ENCODE measurements at regions not wholly inside any gene's neighbourhood (a gene's known extent, or its start where the extent isn't known, plus 50 kb on each side); places are given as distances from the start of the nearest gene placed in this dataset.
A peak's percentile ranks its signal among the peaks of the same experiment; 100 is the strongest.

DNA sequence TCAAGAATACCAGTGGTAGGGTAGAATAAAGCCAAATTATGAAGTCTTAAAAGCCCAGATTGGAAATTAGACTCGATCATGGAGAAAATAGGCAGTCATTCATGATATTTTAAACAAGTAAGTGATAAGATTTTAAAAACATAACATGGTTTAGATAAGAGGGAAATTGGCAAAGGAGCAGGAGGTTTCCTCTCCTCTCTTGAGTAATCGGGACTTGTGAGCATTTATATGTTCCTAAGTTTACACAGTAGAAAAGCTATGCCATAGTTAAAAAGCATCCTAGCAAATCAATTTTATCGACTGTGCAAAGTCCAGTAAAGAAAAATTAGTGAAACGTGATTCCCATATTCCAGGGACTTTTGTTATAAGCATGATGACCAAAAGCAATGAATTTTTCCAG, 313.2 kb downstream of the AHR start:
- DNase-seq = no peak

DNA sequence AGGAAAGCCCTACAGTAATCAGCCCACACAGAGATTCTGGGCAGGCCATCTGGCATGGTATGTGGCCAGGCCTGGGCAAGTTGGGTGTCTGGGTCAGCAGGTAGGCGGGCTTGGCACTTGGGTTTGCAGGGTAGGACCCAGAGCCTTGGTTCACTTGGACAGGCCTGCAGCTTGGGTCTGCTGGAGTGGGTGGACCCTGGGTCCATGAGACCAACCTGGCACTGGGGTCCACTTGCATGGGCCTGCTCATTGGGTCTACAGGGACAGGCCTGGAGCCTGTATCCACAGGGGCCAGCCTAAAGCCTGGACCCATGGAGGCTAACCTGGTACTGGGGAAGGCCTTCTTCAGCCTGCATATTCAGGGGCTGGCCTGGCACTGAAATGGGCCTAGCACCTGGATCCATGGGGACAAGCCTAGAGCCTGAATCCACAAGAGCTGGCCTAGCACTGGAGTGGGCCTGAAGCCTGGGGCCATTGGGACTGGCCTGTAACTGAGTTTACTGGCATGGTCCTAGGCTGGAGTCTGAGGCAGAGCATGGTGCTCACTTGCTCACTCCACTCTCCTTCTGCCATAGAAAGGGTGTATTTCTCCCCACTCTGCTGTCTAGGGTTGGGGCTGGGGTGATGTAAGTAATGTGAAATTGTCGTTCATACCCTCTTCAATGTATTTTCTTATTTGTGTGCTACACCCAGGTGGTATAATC, 315.0 kb downstream of the AHR start:
- no peak for DNase-seq

- no peak for DNase-seq
These were observed 318.9 kb downstream of the AHR start for GRCh38 chr7:17617380-17617779.

DNA sequence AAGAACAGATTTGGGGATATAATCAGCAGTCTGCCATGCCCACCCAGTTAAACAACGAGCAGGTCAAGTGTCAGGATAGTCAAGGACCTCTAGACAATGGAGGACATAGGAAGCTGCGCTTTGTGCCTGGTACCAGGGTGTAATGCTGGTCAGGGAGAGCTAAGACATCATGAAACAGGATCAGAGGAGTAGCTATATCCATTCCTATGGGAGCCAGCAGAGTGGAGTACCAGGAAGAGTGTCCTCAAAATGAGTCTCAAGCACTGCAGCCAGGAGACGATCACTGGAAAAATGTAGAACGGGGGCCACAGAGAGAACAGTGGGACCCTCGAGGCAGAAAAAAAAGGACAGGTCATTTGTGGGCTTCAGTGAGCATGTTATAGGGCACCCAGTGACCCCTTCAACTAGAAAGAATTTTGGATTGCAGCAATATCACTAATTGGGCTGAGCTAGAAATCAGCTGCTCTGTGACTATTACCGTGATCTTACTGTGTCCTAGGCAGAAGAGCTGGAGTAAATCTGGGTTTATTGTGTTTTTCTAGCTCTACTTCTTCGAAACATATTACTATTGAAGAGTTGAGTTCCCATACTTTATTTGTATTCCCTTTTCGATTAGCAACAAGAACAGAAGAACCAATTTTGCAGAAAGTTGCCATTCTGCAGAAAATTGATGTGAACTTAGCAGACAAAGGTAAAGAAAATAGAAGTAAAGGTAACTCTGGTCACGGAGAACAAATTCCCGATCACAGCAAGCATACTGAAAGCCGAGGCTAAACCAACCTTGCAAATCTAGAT, 319.6 kb downstream of the AHR start:
- no peak for DNase-seq

GRCh38 chr7:17618652-17618974, 320.2 kb downstream of the AHR start:
- no peak for DNase-seq

GRCh38 chr7:17619196-17619818, 320.9 kb downstream of the AHR start:
- no peak for DNase-seq

DNA sequence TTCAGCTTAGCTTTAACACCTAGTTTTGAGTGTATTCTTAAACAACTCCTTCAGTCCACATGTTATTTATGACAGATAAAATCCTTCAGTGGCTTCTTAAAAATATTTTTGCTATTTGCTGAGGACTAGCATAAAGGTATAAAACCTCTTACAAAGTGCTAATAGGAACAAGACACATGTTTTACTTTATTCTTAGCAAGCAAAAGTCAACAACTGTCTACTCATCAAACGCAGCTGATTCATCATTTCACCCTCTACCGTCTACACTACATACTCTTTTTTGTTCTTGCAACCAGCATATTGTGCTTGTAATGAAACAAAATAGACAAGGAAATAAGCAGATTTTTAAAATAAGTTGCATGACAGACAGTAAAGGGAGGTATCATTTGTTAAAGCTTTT, 319.7 kb downstream of the SNX13 start:
- peak; percentile 38 for DNase-seq

GRCh38 chr7:17622451-17622850, 317.8 kb downstream of the SNX13 start:
- DNase-seq = no peak

DNA sequence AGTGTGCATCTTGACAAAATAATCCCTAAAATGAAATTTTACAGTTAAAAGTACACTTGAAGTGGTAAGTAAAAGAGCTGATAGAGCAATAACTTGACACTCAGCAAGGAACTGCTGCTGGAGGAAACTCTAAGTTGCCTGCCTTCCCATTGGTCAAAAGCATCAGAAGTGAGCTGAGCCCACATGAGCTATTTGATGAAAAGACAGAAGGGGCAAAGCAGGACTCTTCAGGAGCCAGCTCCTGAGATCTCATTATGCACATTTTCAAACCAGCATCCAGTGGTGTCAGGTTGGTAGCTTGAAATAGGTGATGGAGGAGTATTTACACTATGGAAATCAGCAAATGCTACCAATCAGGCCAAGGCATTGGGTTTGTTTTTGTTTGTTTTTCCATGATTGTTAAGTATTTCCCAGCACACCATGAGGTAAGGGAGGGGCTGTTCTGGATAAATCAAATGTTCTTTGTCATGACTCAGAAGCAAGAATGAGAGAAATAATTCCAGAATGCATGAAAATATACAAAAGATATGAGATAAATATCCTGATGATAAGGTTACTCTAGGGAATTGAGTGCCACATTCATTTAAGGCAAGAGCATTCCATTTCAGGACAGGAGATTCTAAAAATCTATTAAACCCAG, 316.6 kb downstream of the SNX13 start:
- DNase-seq = peak; percentile 64

DNA sequence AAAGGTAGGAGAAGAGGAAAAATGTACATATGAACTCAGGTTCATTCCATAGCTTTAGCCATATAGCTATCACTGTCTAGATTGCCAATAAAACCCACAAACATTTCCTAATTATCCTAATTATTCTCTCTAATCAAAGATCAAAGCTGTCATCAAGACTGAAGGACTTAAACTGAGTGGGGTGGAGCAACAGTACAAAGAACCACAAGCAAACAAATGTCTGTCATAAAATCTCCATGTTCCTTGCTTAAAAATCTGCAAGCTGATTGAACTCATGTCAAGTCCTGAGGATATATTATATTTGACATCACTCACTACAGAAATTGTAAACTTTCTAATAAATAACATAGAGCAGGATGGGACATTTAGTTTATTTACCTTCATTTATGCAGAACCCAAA, 315.9 kb downstream of the SNX13 start:
- peak; percentile 11 for DNase-seq

DNA sequence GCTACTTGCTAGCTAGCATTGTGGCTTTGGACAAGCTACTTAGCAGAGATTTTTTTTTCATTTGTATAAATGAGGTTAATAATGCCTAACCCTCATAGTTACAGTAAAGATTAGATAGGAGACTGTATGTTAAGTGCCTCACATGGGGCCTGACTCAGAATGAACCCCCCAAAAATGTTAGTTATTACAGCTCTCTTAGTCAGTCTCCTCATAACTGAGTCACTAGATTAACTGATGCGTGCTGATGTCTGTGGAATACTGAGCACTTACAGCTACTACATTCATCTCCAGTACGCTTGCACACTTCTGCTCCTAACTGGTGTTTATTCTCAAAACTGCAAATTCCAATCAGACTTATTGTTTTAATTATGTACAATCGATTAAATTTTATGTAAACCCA, 315.3 kb downstream of the SNX13 start:
- peak; percentile 94 for DNase-seq

DNA sequence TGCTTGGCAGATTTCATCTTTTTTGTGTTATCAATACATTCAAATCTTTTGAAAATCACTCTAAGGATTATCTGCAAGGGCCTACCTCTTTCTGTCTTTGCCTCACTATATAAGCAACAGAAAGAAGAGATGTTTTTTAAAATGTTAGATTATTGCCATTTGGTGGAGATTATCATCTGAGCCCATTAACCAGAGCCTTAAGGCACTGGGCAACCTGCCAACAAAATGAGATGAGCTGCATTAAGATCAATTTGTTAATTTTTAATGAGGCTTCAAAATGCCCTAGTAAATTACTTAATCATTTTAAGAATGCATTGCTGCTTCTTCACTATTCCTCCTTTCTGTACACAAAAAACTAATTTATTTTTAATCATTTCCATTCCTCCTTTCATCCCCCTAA, 314.1 kb downstream of the SNX13 start:
- no peak for DNase-seq

DNA sequence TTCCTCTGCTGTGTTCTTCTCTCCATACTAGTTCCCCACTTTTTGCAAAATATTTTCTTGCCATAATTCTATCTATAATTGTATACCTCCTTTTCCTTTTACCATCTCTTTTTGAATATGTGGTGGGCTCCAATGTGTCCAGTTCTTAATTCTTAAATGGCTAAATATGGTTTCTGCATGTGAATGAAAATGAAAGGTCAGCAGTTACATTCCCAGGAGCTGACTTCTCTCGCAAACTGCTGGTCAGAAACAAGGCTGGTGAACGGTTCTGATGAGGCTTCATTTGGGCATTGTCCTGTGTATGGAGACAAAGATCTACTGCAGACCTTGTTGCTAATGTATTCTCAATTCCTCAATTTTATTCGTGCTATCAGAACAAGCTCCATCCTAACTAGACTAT, 309.2 kb downstream of the SNX13 start:
- DNase-seq = no peak

DNA sequence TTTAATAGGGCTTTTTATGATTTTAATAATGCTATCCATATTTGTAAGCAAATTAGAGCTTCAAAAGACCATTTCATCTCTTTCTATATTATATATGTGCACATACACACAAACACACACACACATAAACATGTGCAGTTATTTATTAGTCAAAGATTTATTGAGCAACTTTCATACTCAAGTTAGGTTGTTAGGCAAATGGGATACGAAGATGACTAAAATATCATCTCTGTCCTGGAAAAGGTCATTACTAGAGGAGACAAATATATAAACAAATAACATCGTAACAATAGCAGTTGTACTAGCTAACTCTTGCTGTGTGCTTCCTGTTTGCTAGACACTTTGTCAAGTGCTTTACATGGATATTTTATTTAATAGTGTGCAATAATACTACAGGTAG, 307.9 kb downstream of the SNX13 start:
- no peak for DNase-seq

DNA sequence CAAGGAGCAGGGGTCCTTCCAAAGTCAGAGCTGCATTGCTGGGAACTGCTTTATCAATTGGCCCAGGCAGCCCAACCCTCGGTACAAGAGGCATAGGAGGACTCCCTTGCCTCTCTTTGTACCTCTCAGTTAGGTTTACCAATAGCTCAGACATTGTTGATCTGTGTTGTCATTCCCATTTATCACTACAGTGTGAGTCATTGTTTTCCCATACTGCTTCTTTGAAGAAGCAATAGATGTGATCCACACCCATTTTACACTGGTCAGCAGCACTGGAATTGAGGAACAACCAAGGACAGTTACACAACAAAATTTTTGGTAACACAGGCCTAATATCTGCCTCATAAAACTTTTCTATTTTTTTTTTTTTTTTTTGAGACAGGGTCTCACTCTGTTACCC, 307.2 kb downstream of the SNX13 start:
- peak; percentile 56 for DNase-seq

GRCh38 chr7:17638727-17639126, 301.6 kb downstream of the SNX13 start:
- DNase-seq = no peak

DNA sequence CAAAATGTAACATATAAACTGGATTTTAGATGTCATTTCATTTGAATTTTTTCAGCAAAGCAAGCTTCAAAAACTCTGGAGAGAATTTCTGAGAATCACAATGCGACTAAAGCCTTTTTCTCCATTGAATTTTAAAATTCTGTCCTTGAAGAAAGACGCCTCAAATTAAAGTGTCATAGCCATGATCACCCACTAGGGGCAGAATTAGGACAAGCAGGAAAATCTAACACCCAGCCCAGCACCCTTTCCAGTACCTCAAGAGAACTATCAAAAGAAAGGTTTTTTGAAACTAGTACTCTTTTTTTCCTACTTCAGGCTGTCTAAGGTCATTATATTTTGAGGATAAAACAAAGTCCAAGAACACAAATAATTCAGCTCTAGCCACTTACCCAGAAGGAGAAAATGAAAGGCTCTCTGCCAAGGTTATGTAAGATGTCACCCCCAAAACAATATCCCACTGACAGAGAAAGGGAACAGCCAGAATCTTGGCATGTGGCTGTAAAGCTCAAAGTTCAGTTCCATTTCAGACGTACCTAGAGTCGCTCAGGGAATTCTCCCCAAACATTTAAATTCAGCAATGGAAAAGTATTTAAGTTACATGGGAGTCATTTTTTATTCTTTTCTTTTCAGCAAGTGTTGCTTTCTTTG, 299.4 kb downstream of the SNX13 start:
- peak; percentile 34 for DNase-seq

GRCh38 chr7:17645500-17645899, 294.8 kb downstream of the SNX13 start:
- no peak for DNase-seq

DNA sequence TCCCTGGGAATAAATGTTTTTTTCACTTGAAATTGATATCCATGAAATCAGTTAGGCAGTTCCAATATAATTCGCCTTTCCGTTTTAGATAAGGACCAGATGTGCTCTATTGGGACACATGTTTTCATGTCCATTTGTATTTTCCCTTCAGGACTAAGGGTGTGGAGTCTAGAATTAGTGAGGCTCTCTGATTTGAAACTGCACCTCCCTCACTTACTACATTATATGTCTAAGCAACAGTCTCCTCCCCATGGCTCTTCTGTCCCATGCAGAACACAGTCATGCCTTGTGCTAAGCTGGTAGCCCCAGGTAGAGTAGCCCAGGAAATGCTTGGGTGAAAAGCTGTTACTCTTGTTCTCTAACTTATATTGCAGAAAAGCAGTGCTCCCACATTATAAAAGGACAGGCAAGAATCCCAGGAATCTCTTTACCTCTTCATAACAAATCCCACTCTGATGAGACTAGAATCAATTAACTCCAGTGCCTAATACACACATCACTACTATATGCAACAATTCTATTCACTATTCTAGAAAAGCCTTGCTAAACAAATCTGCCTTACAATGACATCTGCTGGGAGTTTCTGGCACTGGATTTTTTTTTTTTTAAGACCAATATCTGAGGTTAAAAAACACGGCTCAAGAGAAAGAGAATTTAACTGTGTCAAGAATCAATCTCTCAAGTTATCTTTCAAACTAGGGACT, 293.9 kb downstream of the SNX13 start:
- peak; percentile 58 for DNase-seq

DNA sequence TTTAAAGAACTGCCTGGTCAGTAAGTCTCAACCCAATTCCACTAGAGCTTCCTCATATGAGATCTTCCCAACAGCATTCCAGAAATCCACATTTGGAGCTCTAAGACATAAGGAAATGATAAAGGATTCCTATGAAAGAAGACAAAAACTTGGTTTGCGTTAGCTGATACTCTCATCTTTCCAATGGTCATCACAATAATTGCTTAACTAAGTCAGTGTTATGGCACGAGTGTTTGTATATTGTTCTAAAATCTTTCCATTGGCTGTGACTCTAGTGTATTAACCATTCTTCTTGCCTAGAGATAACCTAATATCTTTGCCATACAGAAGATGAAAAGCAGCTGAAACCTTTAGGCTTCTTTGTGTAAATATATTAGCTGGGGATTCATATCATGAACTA, 289.0 kb downstream of the SNX13 start:
- DNase-seq = peak; percentile 56

- peak; percentile 94 for DNase-seq
These were observed 288.4 kb downstream of the SNX13 start for GRCh38 chr7:17651863-17652385.

DNA sequence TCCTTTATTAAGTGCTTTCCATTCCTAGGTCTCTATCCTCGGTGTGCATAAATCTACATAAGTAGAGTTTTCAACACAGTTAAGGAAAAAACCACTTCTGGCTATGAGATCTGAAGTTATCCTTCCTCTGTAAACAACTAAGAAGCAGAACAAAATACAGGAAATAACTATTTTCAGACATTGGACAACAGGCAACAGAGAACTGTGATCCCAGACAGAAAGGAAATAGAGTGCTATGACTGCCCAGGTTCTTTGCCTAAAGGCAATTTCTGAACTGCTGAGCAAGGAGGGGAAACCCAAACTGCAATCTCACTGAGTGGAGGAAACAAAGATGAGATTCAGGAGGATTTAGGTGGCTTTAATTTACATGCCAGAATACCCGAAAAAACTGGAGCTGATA, 285.4 kb downstream of the SNX13 start:
- DNase-seq = no peak

Measured in fibroblast of skin of right biceps (primary cell).